ENCODE measurements at regions not wholly inside any gene's neighbourhood (a gene's known extent, or its start where the extent isn't known, plus 50 kb on each side); places are given as distances from the start of the nearest gene placed in this dataset.

DNA sequence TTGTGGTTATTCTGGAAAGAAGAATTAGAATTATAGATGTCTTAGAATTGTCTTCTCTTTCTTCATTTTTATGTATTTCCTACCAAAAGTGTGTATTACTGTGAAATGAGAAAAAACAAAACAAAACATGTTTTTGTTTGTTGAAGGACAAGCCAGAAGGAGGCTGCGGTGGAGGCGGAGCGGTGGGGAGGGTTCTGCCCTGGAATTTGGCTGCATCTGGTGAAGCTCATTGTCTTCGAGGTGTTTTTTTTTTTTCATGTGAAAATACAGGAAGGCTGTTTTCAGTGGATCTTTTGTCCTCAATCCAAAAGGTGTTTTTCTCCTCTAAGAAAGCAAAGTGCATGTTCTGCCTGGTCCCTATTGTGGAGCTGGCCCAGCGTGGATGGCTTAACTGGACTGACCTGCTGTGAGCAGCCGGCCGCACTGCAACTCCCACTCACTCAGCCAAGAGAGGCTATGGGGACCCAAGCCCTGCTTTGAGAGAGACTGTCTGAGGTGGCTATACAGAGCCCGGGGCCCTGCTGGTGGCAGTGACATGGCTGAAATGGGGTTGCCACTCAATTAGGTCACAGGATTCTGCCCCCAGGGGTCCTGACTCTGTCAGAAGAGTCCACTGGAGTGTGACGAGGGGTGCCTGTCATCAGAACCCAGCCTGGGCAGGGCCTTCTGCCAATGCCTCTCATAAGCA is 184.9 kb upstream of the MKI67 start:
- no peak for DNase-seq (ENCODE audit: low read depth in 4 of 4, low spot score in 2 of 4)

DNA sequence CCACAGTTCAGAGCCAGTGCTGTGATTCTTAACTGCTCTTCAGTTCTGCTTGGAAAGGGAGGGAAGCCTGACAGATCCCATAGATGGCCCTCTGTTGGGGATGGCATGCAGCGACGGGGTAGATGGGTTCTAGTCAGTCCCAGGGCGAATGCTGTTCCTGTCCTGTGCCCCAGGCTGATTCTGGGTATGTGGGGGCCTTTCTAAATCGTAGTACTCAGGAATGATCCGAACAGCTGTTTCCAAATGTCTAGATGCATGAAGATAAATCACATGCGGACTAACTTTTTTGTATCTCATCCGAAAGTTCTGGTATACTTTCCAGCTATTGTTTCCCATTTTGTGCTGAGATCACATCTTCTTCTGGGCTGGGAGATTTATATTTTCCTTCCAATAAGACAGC is 186.0 kb upstream of the MKI67 start:
- no peak for DNase-seq (ENCODE audit: low read depth in 4 of 4, low spot score in 2 of 4)

DNA sequence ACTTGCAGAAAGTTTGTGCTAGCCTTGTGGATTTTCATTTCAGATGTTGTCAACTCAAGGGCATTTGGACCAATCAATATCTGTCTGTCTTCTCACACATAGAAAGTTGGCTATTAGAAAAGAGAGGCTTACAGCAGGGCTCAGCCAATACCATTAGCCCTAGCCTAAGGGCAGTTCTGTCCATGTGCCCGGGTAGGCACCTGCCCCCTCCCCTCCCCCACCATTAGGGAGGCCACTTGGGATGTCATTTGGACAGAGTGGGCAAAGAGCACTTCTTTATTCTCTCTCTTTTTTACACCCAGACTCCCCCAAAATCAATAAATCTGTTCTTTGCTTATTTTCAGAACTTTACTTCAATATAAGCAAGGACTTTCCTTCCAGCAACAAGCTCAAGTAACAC is 188.5 kb upstream of the MKI67 start:
- no peak for DNase-seq (ENCODE audit: low read depth in 4 of 4, low spot score in 2 of 4)

DNA sequence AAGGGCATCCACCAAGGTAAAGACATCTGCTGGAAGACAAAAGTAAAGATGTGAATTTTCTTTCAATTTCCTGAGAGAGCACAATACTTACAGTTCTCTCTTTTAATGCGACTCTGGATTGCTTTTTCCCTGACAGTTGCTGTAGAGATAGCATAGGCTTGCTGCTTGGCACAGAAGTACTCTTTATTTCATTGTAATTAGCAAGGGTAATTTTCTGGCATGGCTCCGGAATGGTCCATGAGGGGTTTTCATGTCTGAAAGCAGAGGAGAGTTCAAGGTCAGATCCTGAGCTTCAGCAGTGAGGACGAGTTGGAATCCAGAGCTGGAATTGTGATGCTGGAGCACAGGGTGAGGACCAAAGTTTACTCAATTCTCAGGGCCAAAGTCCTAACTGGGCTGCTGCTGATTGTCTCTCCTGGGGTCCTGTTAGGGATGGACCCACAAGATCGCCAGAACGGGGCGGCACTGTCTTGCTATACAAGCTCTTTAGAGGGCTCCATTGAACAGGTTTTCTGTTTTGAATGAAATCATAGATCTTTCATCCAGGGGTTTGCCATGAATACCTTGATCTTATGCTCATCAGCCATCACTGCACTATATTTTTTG is 190.0 kb upstream of the MKI67 start:
- DNase-seq (ENCODE audit: low read depth in 4 of 4, low spot score in 2 of 4) = no peak

DNA sequence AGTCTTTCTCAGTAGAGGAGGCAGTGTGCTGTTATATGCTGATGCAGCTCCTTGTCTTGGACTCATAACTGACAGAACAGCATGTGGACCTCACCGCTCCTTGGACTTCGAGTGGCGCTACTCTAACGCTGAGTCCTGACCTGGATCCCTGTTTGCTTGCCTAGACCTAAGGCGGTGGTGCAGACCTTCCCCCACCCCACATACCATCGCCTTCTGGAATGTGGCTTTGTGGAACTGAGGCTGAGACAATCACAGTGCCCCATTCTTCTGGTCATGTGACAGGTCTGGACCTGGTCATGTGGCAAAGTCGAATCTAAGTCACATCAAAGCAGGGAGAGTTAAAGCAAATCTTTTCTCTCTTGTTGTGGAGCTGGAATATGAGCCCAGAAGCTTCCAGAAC is 190.7 kb upstream of the MKI67 start:
- no peak for DNase-seq (ENCODE audit: low read depth in 4 of 4, low spot score in 2 of 4)

DNA sequence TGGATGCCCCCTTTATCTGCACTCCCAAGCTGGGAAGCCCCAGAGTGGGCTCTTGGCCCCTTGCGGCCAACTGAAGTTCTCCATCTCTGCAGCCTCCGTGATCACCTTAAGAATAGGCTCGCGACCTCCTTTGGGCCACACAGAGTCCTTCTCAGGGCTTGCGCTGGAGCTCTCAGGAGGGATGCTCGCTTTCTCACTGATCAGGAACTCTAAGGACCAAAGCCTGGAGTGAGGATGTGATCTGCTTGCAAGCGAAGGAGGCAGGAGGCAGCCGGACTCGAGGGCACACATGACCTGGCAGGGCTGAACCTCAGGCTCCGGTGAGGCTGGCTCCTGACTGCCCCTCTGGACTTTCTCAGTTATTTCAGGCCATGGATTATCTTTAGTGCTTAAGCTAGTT is 192.1 kb upstream of the MKI67 start:
- DNase-seq (ENCODE audit: low read depth in 4 of 4, low spot score in 2 of 4) = no peak

DNA sequence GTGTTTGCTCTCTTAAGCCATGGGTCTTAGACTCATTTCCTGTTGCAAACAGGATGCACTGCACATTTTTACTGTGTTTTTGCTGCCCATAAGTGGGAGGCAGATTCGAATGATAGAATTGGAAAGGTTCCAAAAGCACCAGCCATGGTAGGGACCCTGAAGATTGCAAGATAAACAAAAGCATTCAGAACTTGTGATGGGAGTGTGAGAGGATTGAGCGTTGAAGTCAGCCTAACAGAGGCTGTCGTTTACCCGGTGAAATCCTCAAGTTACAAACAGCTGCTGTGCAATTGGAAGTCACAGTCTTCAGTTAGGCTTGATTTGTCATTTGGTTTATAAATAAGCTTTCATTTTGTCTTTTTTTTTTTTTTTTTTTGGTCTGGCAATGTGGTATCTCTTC is 192.7 kb upstream of the MKI67 start:
- DNase-seq (ENCODE audit: low read depth in 4 of 4, low spot score in 2 of 4) = no peak

DNA sequence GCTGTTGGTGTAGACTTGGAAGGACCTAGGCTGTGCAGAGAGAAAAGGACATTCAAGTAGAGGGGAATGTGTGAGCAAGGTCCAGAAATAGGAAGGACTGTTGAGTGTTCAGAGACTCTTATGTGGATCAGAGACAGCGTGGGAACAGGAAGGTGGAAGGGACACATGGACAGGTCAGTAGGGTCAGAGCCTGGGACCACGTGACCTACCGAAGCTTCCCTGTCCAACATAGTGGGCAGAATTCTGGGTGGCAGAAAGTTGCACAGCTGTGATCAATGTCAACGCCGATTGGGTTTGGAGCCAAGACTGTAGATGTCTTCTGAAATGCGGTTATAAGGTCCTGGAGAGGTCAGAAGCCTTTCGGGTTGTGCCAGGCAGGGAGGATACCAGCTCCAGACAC is 195.9 kb upstream of the MKI67 start:
- no peak for DNase-seq (ENCODE audit: low read depth in 4 of 4, low spot score in 2 of 4)

DNA sequence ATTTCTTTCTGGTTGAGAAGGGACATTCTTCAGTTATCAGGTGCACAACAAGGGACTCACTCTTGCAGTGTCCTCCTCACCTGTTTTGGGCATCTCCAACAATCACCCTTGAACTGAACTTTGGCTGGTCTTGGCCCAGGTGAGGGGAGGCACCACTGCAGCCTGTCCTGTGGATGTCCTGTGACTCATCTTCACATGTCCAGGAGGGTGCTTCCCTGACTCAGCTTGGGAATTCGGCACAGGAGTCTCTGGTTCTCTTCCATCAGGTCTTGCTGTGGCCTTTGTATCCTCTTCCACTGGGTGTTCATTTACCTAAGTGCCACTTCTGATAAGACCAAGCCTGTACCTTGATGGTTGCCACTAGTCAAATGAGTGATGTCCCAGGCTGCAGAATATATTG is 196.7 kb upstream of the MKI67 start:
- no peak for DNase-seq (ENCODE audit: low read depth in 4 of 4, low spot score in 2 of 4)

DNA sequence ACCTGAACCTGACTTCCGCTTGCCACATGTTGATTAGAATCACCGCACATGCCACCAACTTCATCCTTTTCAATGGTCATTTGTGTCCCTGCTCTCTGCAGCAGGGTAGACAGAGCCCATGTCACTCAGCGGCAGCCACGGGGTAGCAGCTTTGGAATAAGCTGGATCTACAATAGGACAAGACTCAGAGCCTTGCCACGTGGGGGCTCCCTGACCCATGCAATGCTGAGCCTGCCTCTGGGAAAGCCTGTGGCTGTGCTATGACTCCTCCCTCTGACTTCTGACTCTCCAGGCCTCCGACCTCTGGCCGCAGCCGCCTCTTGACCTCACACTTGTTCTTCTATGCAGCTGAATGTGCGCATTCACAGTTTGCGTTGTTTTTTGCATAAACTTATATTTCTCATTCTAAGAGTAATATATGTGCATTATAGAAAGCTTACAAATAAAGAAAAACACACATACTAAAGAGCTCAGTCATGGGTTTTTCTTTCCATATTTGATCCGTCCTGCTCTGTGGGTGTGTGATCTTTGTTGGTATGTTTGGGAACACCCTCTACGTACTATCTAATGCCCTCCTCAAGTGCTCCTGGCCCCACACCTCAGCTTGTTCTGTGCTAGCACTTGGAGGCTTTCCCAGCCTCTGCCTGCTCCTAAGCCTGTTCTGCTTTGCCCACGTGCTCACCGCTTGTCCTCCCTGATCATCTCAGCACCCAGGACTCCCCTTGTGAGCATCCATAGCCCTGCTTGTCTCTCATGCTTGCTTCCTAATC is 198.0 kb upstream of the MKI67 start:
- no peak for DNase-seq (ENCODE audit: low read depth in 4 of 4, low spot score in 2 of 4)

DNA sequence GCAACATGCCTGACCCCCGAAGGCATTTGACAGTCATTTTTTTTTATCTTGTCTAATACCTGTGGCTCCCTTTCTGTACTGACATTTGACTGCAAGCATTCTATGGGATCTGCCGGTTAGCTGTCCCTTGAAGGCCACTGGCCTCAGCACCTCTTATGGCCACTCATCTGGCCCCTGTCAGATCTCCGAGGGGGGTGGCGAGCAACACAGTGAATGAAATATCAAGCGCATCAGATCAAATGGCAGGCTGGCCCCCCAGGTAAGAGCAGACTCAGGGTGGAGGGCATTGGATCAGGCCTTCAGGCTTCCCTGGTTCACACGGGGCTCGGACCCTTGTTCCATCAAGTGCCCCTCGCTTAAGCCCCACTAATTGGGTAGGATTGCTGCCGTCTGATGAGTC is 199.6 kb upstream of the MKI67 start:
- no peak for DNase-seq (ENCODE audit: low read depth in 4 of 4, low spot score in 2 of 4)

DNA sequence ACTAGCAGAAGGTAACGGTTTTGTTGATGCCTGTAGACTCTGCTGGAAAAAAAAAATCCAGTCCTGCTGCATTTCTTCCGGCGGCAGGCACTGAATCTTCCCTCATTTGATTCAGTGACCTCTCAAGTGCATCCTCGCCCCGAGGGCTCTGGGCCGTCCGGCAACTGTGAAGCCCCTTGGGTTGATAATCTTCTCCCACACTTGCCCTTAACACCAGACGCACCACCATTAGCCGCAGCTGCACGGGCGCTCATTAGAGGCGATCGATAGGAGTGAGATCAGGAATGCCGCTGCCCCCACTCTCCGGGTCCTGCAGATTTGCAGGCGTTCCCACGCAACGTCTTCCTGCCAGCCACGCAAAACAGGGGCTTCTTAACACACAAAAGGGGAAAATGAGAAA is 200.0 kb upstream of the MKI67 start:
- no peak for DNase-seq (ENCODE audit: low read depth in 4 of 4, low spot score in 2 of 4)

DNA sequence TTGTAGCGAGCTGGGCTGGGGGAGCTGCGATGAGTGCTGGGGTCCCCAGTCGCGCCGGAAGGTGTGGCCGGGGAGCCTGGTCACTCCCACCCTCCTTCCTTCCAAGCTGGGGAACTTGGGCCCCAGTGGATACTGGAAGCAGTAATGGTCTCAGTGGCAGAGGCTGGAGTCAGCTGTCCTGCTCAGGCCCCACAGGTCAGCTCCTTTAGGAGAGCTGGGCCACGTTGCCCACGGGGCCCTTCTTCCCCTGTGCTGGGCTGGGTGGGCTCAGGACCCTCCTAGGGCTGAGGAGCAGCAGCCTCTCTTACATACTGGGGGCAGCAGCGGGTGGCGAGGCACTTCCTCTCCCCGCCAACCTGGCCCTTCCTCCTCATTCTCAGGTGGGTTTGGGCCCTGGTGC is 200.6 kb upstream of the MKI67 start:
- DNase-seq (ENCODE audit: low read depth in 4 of 4, low spot score in 2 of 4) = no peak

DNA sequence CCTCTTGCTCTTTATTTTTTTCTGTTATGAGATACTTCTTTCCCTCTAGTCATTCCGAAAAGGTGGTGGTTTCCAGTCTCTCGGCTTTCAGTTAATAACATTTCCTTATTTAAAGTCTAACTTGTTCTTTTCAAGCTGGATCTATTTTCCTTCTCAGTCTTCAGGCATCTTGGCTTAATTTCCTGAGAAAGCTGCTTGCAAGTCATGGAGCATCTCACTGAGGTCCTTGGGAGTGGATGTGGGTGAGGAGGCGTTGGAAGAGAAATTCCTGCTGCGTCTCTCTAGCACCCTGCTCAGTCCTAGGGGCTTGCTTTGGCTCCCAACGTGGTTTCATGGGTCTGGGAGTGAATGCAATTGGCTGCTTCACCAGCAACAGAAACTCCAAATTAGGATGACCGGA is 210.2 kb upstream of the MKI67 start:
- DNase-seq (ENCODE audit: low read depth in 4 of 4, low spot score in 2 of 4) = no peak

DNA sequence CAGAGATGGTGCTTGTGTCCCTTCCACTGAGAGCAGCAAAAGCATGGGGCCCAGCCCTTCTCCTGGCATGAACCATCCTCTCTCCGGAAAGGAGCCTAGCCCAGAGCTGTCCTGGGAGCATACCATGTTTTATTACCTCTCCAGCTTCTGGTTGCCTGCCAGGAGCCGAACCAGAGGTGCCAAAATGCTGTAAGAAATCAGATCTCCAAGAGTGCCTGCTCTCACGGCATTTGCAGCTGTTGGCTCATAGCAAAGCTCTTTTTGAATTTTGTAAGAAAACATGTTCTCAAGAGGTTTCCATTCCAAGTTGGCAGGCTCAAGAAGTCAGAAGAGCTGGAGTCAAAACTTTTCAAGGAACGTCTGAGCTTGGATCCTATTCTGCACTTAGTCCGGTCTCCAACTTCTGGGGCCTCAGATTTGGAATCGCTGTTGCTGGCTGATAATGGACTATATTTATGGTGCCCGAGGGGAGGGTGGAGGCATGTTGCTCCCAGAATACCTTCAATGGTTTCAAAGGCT is 211.7 kb upstream of the MKI67 start:
- DNase-seq (ENCODE audit: low read depth in 4 of 4, low spot score in 2 of 4) = no peak

DNA sequence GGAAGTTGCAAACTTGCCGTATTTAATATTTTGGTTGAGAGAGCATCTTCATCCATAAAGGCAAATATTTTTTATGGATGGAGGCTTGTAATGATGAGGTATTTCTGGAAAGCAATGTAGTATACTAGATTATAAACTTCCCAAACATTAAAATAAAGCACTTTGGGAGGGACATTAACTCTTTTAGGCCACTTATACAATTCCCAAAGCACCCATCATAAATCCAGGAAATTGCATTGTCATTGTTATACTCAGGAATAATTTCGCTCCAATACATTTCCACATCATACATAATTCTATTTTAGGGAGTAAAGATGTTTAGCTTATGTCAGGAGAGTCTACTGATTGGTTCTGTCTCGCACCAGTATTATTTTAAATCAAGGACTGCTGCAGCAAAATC is 212.7 kb upstream of the MKI67 start:
- DNase-seq (ENCODE audit: low read depth in 4 of 4, low spot score in 2 of 4) = no peak

DNA sequence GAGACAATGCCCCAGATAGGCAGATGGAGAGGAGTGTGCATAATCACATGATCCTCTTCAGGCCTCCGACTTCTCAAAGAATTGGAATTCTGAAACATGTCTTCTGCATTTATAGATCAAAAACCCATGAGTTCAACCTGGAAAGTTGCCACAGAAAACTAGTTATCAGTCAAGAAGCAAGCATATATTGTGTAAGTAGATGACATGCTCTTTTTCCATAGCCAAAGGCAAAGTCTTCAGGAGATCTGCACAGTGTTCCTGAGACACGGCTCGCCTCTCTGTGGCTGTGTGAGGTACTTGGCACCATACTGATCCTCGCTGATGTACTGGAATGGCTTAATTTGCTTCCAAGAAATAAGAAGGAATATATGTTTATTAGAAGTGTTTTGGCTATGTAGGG is 213.5 kb upstream of the MKI67 start:
- no peak for DNase-seq (ENCODE audit: low read depth in 4 of 4, low spot score in 2 of 4)

DNA sequence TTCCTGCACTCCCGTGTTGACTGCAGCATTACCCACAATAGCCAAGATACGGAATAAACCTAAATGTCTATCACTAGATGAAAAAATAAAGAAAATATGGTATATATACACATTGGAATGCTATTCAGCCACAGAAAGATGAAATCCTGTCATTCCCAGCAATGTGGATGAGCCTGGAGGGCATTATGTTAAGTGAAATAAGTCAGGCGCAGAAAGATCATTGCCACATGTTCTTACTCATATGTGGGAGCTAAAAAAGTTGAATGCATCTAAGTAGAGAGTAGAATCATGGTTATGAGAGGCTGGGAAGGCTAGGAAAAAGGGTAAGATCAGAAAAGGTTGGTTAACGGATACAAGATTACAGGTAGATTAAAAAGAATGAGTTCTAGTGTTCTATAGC is 219.1 kb upstream of the MKI67 start:
- DNase-seq (ENCODE audit: low read depth in 4 of 4, low spot score in 2 of 4) = no peak

DNA sequence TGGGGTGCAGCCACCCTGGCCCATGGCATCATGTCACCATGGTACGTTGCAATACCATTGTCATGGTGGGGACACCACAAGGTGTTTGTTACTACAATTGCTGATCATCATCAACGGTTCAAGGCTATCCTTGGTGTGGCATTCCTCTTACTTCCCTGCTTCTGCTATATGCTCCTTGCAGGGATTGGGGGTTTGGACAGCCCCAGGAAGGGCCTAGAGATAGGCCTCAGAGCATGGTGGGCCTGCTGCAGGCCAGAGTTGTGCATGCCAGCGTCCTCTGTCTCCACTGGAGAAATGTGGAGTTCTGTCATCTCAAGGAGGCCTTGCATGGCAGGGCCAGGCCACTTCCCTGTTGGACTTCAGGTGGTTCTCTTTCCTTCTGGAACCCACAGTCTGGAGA is 234.6 kb upstream of the MKI67 start:
- DNase-seq (ENCODE audit: low read depth in 4 of 4, low spot score in 2 of 4) = no peak

DNA sequence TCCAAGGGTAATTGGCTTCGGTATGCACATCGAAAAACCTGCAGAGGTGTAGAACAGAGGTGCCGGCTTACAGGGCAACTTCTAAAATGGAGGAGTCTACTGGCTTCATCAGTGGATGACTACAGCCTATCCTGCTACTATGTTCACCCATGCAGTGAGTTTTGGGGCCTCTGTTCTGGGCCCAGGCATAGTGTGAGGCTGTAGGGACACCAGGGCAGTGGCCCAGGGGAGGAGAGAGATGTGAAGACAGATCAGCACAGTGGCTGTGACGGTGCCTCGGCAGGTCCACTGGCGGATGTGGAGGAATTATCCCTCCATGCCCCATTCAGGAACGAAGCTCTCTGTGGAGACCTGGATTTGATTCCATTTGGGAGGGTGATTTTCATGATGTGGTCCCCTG is 235.3 kb upstream of the MKI67 start:
- DNase-seq (ENCODE audit: low read depth in 4 of 4, low spot score in 2 of 4) = no peak

DNA sequence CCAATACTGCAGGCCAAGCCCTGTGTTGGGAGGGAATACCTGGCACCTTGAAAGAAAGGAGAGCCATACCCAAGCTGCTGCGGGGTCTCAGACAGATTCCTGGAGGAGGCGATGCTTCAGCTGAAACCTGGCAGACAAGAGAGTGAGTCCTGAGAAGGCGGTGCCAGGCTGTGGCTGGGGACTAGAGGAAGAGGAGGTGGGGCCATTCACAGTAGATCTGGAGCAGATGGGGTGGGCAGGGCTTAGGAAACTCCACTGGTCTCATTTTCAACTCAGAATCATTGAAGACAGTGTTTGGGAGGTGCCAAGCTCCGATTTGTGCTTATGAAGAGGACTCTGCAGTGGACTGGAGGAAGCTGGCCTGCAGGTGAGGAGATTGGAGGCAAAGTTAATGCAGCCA is 236.3 kb upstream of the MKI67 start:
- no peak for DNase-seq (ENCODE audit: low read depth in 4 of 4, low spot score in 2 of 4)

DNA sequence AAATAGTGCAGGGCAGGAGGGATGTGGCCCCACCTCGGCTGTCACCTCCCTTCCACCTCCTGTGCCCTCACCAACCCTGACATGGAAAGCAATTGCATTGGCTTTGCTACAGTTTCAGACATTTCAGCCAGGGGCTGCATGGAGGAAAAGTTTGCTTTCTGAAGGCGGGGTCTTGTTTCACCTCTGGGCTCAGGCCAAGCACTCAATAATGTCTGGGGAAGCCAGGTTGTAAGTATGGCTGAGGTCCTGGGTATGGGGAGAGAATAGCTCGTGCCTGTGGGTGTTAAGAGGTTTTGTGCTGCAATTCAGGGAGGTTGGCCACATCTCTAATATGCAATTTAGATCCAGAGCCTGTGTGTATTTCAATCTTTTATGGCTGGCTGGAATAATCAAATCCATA is 238.4 kb upstream of the MKI67 start:
- no peak for DNase-seq (ENCODE audit: low read depth in 4 of 4, low spot score in 2 of 4)
